T-helper 1 cell treated with Interleukin-12 subunit alpha and Interleukin-12 subunit beta and Interleukin-4 antibody, amounts not matched to agents 30 ng/mL and 1 ng/mL, for 36 hours (primary cell): ENCODE measurements at regions not wholly inside any gene's neighbourhood (a gene's known extent, or its start where the extent isn't known, plus 50 kb on each side); places are given as distances from the start of the nearest gene placed in this dataset.
"Not testable (repeated sequence)": the region's sequence is repeated elsewhere in the genome, so short reads cannot be mapped to it uniquely, and the experiment has no call there.

Experiments used
- intact Hi-C: fragments of 100-400 bp; cut with micrococcal nuclease; formaldehyde crosslinking; loops from one replicate; pipeline ENCODE4 v1.15.1; 2024

DNA sequence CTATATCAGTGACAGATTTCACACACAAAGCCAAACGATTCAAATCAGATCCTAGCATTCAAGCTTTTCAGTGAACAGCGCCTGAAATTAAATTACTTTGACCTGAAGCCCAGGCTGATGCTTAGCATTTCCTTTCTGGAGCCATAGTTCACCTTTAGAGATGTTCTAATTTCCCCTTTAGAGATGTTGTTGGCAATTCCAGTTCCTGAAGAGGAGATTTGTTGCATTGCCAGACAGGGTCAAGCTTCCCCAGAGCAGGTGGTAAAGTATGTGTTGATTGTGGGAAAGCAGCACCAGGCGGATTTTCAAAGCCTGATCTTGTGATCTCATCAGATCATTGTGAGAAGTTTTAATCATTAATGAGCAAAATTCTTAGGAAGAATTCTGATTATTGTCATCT is 609.8 kb upstream of the KLF12 start:
- intact Hi-C loops = no loop called here

DNA sequence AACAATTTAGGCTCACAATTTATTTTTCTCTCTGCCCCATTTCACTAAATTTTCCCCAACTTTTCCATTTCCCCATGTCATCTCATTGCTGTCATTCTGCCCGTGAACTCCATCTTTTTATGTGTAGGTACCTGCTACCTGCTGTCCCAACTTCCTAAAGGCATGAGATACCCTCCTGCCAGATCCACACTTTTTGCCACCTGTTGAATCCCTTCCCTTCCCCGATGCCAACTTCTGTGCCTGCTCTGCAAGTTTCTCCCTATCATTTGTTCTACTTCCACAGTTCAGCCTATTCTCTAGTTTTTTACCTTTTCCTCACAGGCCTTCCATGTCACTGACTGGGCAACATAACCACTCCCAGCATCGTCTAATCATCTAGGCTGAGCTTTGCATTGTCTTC is 607.5 kb upstream of the KLF12 start:
- intact Hi-C loops = no loop called here

GRCh38 chr13:74732736-74733385 is 598.7 kb upstream of the KLF12 start:
- intact Hi-C loops = no loop called here

DNA sequence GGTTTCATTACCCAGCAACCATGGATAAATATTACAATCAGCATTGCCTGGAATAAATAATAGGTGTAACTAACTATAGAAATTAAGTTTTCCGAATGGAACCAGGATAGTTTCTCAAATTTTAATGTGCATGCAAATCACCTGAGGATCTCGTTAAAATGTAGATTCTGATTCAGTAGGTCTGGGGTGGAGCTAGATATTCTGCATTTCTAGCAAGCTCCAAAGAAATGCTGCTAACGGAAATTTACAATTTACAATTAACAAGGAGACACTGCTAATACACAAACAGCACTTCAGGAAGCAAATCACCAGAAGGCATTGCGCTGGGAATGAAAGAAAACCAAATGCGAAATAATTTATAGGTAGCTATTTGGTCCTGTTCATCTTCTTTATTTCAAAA is 597.5 kb upstream of the KLF12 start:
- intact Hi-C loops = no loop called here

DNA sequence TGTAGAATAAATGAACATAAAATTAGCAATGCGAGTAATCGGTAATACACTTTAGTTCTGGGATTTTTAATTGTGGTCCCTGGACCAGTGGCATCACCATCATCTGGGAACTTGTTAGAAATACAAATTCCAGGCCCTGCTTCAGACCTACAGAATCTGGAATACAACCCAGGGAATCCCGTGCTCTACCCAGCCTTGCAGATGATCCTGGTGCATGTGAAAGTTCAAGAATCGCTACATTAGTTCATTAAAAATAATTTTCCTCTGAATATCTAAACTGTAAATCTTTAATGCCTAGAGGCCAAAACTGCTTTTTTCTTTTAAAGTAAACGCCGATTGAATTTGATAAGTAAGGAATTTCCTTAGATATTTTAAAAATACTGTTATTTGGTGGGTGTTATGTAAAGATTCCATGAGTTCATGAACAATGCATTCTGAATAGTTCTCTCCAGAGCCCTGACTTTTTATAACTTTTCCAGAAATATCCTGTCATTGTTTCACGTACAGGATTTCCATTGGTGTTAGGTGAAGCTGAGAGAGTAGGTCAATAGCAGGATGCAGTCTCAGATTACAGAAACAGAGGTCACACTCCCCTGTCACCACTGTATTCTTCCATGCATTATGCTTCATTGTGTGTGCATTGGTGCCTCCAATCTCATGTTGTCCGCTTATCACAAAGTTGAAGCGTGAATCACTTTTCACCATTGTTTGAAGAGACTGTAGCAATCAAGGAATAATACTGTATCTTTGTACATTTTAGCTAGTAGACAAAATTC is 596.5 kb upstream of the KLF12 start:
- intact Hi-C loops = no loop called here

DNA sequence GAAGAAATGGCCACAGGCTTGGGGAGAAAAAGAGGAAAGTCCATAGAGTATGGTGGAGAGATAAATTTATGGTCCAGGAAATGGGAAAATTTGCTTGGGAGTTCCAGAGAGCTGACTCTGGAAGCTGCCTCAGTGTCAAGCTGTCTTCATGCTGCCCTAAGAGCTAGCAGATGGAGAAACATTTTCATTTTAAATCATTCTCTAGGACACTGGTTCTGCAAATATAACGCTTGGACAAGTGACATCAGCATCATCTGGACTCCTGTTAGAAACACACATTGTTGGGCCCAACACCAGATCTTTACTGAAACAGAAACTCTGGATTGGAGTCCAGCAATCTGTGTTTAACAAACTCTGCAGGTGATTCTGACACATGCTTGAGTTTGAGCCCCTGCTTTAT is 592.0 kb upstream of the KLF12 start:
- intact Hi-C loops = no loop called here

- intact Hi-C loops = not testable (repeated sequence)
Observed at GRCh38 chr13:74718232-74718842, 584.1 kb upstream of the KLF12 start.

DNA sequence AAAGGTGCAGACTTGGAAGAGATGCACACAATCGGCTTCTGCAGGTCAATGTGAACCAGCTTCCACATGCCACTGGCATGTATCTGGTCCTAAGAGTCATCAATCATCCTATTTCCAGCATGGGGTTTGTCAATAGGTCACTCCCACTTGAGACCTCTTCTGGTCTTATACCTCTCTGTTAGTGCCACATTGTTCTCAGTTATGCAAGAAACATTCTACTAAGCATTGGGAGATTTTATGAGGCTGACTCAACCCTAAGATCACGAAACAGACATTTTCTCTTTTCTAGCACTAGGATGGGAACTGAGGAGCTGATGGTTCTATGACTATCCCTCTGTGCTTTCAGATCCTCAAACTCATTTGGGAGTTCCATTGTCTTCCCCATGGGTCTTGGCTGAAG is 581.5 kb upstream of the KLF12 start:
- intact Hi-C loops = no loop called here

DNA sequence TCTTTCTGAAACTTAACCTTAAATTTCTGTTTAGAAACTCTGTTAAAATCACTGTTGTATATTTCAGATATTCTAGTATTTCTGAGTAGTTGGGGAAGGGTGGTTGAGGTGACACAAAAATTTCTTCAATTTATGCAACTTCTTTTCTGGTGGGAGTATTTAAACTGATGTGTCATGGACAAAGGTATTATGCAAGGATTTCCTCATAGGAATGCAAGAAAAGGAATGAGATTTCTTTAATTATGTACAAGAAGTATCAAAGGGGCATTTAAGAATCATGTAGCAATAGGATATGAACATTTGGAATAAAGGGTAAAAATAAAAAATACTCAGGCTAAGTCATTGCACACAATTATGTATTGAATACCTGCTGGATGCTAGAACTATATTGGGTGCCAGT is 575.8 kb upstream of the KLF12 start:
- intact Hi-C loops = no loop called here

DNA sequence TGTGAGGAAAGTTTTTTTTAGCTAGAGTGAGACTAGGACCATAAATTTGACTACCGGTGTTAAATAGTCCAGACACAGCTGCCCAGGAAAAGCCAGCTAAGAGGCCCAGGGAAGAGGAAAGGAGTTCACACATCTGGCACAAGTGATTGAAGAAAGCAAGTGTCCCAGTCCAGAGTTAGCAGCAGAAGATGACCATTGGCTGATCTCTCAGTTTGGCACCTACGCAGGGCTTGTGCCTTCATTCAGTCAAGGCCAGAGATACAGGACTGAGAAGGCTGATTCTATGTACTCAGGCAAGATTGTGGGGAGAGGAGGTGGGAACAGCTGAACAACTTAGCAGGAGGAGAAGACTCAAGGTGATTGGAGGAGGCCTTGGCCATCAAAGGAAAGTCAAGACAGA is 575.0 kb upstream of the KLF12 start:
- intact Hi-C loops = no loop called here

GRCh38 chr13:74708629-74709028 is 574.4 kb upstream of the KLF12 start:
- intact Hi-C loops = no loop called here

GRCh38 chr13:74707291-74707690 is 573.1 kb upstream of the KLF12 start:
- intact Hi-C loops = no loop called here

- intact Hi-C loops = no loop called here
Observed at GRCh38 chr13:74706801-74707200, 572.6 kb upstream of the KLF12 start.

- intact Hi-C loops = no loop called here
Observed at GRCh38 chr13:74705438-74705837, 571.2 kb upstream of the KLF12 start.

DNA sequence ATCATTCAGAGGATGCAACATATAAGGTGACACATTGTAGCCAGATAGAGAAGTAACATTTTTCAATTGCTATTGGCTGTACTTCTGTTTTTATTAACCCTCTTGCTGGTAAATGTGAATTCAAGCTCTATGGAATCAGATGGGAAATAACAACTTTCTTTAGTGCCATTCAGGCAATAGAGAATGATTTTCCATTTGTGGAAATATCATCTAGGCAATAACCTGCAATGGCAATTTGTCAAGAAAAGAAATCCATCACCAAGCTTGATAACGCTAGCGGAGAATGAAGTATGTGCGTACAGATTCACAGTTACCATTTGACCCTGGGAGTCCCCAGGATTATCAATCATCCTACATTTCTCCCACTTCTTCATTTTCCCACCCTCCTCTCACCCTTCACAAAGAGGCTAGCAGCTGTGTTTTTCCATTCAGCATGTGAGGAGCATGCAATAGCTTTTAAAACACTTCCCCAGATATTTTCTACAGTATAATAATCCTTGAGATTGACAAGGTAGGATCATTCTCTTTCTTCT is 569.7 kb upstream of the KLF12 start:
- intact Hi-C loops = no loop called here

DNA sequence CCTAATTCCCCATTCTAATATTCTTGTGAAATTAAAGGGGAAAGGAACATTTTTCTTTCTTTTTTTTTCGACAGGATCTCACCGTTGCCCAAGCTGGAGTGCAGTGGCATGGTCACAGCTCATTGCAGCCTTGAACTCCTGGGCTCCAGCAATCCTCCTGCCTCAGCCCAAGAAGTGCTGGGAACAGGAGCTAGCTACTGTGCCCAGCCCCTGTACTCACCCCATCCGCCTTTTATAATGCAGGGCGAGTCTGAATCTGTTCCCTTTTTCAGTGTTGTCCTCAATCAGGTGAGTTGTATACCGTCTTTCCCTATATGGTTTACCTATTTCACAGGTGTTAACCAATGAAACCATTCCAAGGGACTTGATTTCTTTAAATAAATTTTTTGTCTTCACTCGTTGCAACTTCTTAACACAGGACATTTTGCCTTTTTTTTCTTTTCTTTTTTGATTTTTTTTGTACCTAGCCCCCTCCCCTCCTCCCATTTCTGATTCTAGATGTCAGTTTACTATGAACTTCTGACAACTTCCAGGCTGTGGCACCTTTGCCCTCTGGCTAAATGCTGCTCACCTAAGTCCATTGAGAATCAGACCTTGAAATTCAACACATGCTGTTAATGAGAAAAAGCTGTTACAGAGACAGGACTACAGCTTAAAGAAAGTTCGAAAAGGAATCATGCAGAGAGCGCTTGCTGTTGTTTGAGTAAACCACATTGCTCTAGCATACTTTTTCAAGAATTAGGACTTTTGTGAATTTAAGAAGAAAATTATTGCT is 562.1 kb upstream of the KLF12 start:
- intact Hi-C loops = no loop called here

DNA sequence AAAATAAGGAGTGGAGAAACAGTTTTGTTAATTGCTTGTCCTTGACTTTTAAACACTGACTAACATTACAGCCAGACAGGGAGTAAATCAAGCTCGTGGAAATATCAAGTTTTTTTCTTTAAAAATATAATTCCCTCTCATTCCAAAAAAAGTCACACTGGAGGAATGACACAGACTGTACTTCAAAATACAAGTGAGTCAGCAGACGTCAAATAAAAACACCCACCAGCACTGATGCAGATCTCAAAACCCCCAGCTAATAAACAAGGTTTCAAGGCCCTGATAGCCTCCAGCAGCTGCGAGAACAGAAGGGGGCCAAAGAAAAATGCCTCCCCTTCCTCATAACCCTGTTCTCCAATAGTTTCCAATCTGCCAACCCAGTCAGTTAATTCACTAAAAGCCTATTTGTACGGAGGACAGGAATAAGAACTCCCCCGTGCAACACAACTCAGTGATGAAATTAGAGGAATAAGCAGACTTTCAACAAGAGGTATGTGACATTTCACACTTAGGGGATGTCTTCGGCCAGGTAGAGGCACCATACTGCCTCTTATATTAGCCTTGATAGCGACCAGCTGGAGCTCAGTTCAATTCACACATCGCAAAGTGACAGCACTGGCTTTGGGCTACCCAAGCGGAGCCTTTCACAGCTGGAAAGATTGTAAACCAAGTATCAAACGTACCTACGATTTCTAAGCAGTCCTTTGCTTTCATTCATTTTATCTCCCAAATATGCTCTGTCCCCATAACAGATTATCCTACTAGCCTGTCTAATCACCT is 561.0 kb upstream of the KLF12 start:
- intact Hi-C loops = no loop called here

GRCh38 chr13:74687442-74688182 is 553.4 kb upstream of the KLF12 start:
- intact Hi-C loops = no loop called here

GRCh38 chr13:74683411-74683810 is 549.2 kb upstream of the KLF12 start:
- intact Hi-C loops = no loop called here

GRCh38 chr13:74682746-74683145 is 548.5 kb upstream of the KLF12 start:
- intact Hi-C loops = no loop called here
